ENCODE measurements at regions not wholly inside any gene's neighbourhood (a gene's known extent, or its start where the extent isn't known, plus 50 kb on each side); places are given as distances from the start of the nearest gene placed in this dataset.

GRCh38 chr2:100222844-100223243 is 80.5 kb upstream of the AFF3 start:
- H3K4me3 Mint-ChIP-seq: no peak overlapping the region
- TF ChIP-seq, protein P1, sequence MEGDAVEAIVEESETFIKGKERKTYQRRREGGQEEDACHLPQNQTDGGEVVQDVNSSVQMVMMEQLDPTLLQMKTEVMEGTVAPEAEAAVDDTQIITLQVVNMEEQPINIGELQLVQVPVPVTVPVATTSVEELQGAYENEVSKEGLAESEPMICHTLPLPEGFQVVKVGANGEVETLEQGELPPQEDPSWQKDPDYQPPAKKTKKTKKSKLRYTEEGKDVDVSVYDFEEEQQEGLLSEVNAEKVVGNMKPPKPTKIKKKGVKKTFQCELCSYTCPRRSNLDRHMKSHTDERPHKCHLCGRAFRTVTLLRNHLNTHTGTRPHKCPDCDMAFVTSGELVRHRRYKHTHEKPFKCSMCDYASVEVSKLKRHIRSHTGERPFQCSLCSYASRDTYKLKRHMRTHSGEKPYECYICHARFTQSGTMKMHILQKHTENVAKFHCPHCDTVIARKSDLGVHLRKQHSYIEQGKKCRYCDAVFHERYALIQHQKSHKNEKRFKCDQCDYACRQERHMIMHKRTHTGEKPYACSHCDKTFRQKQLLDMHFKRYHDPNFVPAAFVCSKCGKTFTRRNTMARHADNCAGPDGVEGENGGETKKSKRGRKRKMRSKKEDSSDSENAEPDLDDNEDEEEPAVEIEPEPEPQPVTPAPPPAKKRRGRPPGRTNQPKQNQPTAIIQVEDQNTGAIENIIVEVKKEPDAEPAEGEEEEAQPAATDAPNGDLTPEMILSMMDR (IDR thresholded peaks at IDR 0.05): no peak
- H3K9me3 Mint-ChIP-seq: no peaks in the 10 kb centered on the region
- intact Hi-C loops (cut with micrococcal nuclease): no loop called here
- H3K27me3 Mint-ChIP-seq (ENCODE audit: low read depth in 2 of 2): peaks cover 10 to 22% of the 10 kb centered on the region in 2 donors
- 94% methylated on average over 2 of the region's 2 CpGs for WGBS (ENCODE audit: insufficient coverage)
- Histone ChIP-seq H3K9me3 (ENCODE audit: control insufficient read depth, insufficient read depth, low read length) (no peaks in the 10 kb centered on the region), H3K27ac (ENCODE audit: low read length) (no peak overlapping the region), H3K4me1 (ENCODE audit: control insufficient read depth, insufficient read depth, low read length) (no peaks in the 10 kb centered on the region), H3K4me3 (ENCODE audit: low read length) (no peak overlapping the region), H3K36me3 (ENCODE audit: control insufficient read depth, insufficient read depth, low read length) (no peaks in the 10 kb centered on the region), H3K27me3 (ENCODE audit: control insufficient read depth, insufficient read depth, low read length) (no peaks in the 10 kb centered on the region)
- ATAC-seq (no peak), DNase-seq (no peak)
- H3K27ac Mint-ChIP-seq: no peak overlapping the region
- H3K36me3 Mint-ChIP-seq: no peaks in the 10 kb centered on the region
- H3K4me1 Mint-ChIP-seq: no peaks in the 10 kb centered on the region

- peak in 1 of 2 donors; percentile 29 for DNase-seq
- Histone ChIP-seq H3K9me3 (ENCODE audit: control insufficient read depth, insufficient read depth, low read length) (no peaks in the 10 kb centered on the region), H3K27ac (ENCODE audit: low read length) (no peak overlapping the region), H3K4me3 (ENCODE audit: low read length) (no peak overlapping the region), H3K36me3 (ENCODE audit: control insufficient read depth, insufficient read depth, low read length) (no peaks in the 10 kb centered on the region), H3K4me1 (ENCODE audit: control insufficient read depth, insufficient read depth, low read length) (peaks cover 11% of the 10 kb centered on the region), H3K27me3 (ENCODE audit: control insufficient read depth, insufficient read depth, low read length) (no peaks in the 10 kb centered on the region)
- Mint-ChIP-seq H3K36me3 (no peaks in the 10 kb centered on the region), H3K4me1 (no peaks in the 10 kb centered on the region), H3K9me3 (no peaks in the 10 kb centered on the region), H3K27ac (no peak overlapping the region), H3K4me3 (no peak overlapping the region), H3K27me3 (ENCODE audit: low read depth in 2 of 2) (peaks cover 5 to 12% of the 10 kb centered on the region in 2 donors)
- intact Hi-C loops (cut with micrococcal nuclease): no loop called here
- WGBS (ENCODE audit: insufficient coverage): 67% methylated on average over 1 of the region's 3 CpGs
- TF ChIP-seq, protein P1 (IDR thresholded peaks at IDR 0.05): no peak
- no peak for ATAC-seq
These were observed 76.2 kb upstream of the AFF3 start for GRCh38 chr2:100218552-100218951.

DNA sequence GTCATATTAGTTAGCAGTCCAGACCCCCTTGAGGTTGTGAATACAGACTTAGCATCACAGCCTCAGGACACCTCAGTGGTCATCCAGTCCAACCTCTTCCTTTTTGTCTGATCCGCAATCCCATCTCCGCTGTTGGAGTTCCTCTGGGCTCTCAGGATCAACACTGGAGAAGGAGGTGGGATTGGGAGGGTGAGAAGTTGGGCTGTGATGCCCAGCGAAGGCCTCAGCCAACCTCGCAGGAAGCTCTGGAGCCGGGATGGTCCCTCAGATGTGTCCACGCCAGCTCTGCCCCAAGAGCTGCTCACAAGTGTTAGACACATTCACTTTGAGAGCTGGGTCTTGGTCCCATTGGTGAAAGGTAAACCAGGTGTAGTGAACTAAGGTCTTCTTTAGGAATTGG is 74.9 kb upstream of the AFF3 start:
- intact Hi-C loops (cut with micrococcal nuclease): no loop called here
- Histone ChIP-seq H3K4me3 (ENCODE audit: low read length) (no peak overlapping the region), H3K9me3 (ENCODE audit: control insufficient read depth, insufficient read depth, low read length) (no peaks in the 10 kb centered on the region), H3K27ac (ENCODE audit: low read length) (no peak overlapping the region), H3K4me1 (ENCODE audit: control insufficient read depth, insufficient read depth, low read length) (peaks cover 12% of the 10 kb centered on the region), H3K27me3 (ENCODE audit: control insufficient read depth, insufficient read depth, low read length) (no peaks in the 10 kb centered on the region), H3K36me3 (ENCODE audit: control insufficient read depth, insufficient read depth, low read length) (no peaks in the 10 kb centered on the region)
- ATAC-seq (no peak), DNase-seq (no peak)
- no peak overlapping the region for H3K27ac Mint-ChIP-seq
- 78% methylated on average over 6 of the region's 6 CpGs for WGBS (ENCODE audit: insufficient coverage)
- TF ChIP-seq, protein P1 (IDR thresholded peaks at IDR 0.05): no peak
- H3K27me3 Mint-ChIP-seq (ENCODE audit: low read depth in 2 of 2): peaks cover 5% of the 10 kb centered on the region in 2 donors
- H3K9me3 Mint-ChIP-seq: no peaks in the 10 kb centered on the region
- H3K4me1 Mint-ChIP-seq: no peaks in the 10 kb centered on the region
- no peak overlapping the region for H3K4me3 Mint-ChIP-seq
- H3K36me3 Mint-ChIP-seq: no peaks in the 10 kb centered on the region

DNA sequence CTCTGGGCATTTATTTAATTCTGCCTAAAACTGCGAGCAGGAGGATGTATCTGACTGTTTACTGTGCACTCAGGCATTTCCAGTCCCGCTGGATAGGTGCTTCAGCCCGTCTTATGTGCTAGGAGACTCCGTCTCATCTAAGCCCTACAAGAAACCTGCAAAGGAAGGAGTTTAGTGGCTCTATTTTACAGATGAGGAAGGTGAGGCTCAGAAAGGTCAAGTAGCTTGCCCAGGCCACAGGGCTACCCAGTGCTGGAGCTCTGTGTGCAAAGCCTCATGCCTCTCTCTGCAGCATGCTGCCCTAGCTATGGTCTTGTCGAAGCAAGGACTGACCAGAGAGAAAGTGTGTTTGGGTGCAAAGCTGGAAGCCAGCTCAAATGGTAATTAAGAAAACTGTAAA is 73.6 kb upstream of the AFF3 start:
- no peak overlapping the region for H3K27ac Mint-ChIP-seq
- H3K27me3 Mint-ChIP-seq (ENCODE audit: low read depth in 2 of 2): peaks cover 0 to 5% of the 10 kb centered on the region in 2 donors
- WGBS (ENCODE audit: insufficient coverage): 93% methylated on average over 5 of the region's 5 CpGs
- Histone ChIP-seq H3K9me3 (ENCODE audit: control insufficient read depth, insufficient read depth, low read length) (no peaks in the 10 kb centered on the region), H3K4me1 (ENCODE audit: control insufficient read depth, insufficient read depth, low read length) (peaks cover 12% of the 10 kb centered on the region), H3K27ac (ENCODE audit: low read length) (no peak overlapping the region), H3K27me3 (ENCODE audit: control insufficient read depth, insufficient read depth, low read length) (no peaks in the 10 kb centered on the region), H3K4me3 (ENCODE audit: low read length) (no peak overlapping the region), H3K36me3 (ENCODE audit: control insufficient read depth, insufficient read depth, low read length) (no peaks in the 10 kb centered on the region)
- H3K9me3 Mint-ChIP-seq: no peaks in the 10 kb centered on the region
- intact Hi-C loops (cut with micrococcal nuclease): no loop called here
- DNase-seq (no peak), ATAC-seq (no peak)
- no peaks in the 10 kb centered on the region for H3K4me1 Mint-ChIP-seq
- H3K4me3 Mint-ChIP-seq: no peak overlapping the region
- TF ChIP-seq, protein P1 (IDR thresholded peaks at IDR 0.05): no peak
- H3K36me3 Mint-ChIP-seq: no peaks in the 10 kb centered on the region
